Neural crest cell (in vitro differentiated cells): ENCODE measurements at regions not wholly inside any gene's neighbourhood (a gene's known extent, or its start where the extent isn't known, plus 50 kb on each side); places are given as distances from the start of the nearest gene placed in this dataset.
A peak's percentile ranks its signal among the peaks of the same experiment; 100 is the strongest.
"Not testable (repeated sequence)": the region's sequence is repeated elsewhere in the genome, so short reads cannot be mapped to it uniquely, and the experiment has no call there.

Experiments
- DNase-seq: peaks from one replicate; pipeline ENCODE4 v3.0.0; 2021; ENCODE audit warnings: low read depth, mixed read lengths, low spot score
- H3K27ac Mint-ChIP-seq: one replicate; pipeline ENCODE4 v1.8.0; 2021; ENCODE audit warnings: mild to moderate bottlenecking, mixed read lengths; ENCODE audit not compliant: unreplicated experiment
- H3K27me3 Mint-ChIP-seq: 2 replicates; pipeline ENCODE4 v1.8.0; 2021; ENCODE audit warnings: low read depth, mild to moderate bottlenecking, mixed read lengths
- H3K36me3 Mint-ChIP-seq: 2 replicates; pipeline ENCODE4 v1.8.0; 2021; ENCODE audit warnings: low read depth, mild to moderate bottlenecking, mixed read lengths
- H3K4me1 Mint-ChIP-seq: 2 replicates; pipeline ENCODE4 v1.8.0; 2021; ENCODE audit warnings: mixed read lengths
- H3K4me3 Mint-ChIP-seq: one replicate; pipeline ENCODE4 v1.8.0; 2021; ENCODE audit warnings: mild to moderate bottlenecking, mixed read lengths
- H3K9me3 Mint-ChIP-seq: 2 replicates; pipeline ENCODE4 v1.8.0; 2021; ENCODE audit warnings: mixed read lengths
- TF ChIP-seq, protein P1 (sequence below): fragments of 200-600 bp; sonication (generic); conservative IDR thresholded peaks from 2 replicates; pipeline ENCODE4 v1.5.0; 2021; ENCODE audit warnings: antibody characterized with exemption, mild to moderate bottlenecking

DNA sequence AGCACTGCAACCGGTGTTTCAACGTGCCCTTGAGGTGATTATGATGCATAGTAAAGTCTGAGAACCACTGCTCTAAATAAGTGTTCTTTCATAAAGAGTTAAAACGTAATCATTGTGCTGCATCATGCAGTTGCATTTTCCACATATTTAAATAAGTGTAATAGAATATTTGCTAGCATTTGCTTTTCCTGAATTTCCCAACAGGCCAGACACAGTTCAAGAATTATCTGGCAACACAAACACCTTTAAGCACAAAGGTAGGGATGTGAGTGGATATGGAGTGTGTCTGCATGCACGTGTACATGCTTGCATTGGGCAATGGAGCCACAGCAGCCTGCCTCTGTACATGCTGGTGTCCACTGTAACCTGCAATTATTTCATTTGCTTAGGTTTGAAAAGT, 193.6 kb upstream of the PIK3R1 start:
- peaks cover 7% of the 10 kb centered on the region for H3K9me3 Mint-ChIP-seq
- H3K36me3 Mint-ChIP-seq, result no peaks in the 10 kb centered on the region
- no peak for DNase-seq
- H3K4me3 Mint-ChIP-seq, result no peak overlapping the region
- no peaks in the 10 kb centered on the region for H3K27me3 Mint-ChIP-seq
- TF ChIP-seq, protein P1, sequence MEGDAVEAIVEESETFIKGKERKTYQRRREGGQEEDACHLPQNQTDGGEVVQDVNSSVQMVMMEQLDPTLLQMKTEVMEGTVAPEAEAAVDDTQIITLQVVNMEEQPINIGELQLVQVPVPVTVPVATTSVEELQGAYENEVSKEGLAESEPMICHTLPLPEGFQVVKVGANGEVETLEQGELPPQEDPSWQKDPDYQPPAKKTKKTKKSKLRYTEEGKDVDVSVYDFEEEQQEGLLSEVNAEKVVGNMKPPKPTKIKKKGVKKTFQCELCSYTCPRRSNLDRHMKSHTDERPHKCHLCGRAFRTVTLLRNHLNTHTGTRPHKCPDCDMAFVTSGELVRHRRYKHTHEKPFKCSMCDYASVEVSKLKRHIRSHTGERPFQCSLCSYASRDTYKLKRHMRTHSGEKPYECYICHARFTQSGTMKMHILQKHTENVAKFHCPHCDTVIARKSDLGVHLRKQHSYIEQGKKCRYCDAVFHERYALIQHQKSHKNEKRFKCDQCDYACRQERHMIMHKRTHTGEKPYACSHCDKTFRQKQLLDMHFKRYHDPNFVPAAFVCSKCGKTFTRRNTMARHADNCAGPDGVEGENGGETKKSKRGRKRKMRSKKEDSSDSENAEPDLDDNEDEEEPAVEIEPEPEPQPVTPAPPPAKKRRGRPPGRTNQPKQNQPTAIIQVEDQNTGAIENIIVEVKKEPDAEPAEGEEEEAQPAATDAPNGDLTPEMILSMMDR, result no peak
- peaks cover 3% of the 10 kb centered on the region for H3K4me1 Mint-ChIP-seq
- H3K27ac Mint-ChIP-seq, result no peak overlapping the region

DNA sequence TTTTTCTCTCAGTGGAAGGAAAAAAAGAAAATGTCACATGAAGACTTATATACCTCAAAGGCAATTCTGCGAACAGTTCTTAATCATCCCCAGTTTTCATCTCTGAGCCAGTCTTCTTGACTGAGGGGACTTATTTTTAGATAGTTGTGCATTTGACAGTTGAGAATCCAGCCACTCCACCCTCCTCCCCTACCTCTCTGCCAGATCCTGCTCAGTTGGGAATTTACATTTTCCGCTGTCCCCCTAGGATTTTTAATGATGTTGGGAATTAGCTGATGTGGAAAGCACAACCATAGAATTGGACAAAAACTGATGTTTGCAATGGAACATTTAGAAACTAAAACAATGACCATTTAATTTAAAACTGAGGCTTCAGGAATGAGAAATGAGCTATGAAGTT, 194.3 kb upstream of the PIK3R1 start:
- DNase-seq, result no peak
- H3K9me3 Mint-ChIP-seq, result peaks cover 7% of the 10 kb centered on the region
- no peak overlapping the region for H3K4me3 Mint-ChIP-seq
- H3K36me3 Mint-ChIP-seq, result no peaks in the 10 kb centered on the region
- H3K27me3 Mint-ChIP-seq, result no peaks in the 10 kb centered on the region
- TF ChIP-seq, protein P1, result no peak
- no peak overlapping the region for H3K27ac Mint-ChIP-seq
- peaks cover 4% of the 10 kb centered on the region for H3K4me1 Mint-ChIP-seq

DNA sequence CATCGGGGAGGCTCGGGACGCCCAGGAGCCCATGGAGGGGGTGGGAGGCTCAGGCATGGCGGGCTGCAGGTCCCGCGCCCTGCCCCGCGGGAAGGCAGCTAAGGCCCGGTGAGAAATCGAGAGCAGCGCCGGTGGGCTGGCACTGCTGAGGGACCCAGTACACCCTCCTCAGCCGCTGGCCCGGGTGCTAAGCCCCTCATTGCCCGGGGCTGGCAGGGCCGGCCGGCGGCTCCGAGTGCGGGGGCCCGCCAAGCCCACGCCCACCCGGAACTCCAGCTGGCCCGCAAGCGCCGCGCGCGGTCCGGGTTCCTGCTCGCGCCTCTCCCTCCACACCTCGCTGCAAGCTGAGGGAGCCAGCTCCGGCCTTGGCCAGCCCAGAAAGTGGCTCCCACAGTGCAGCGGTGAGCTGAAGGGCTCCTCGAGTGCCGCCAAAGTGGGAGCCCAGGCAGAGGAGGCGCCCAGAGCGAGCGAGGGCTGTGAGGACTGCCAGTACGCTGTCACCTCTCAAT, 195.0 kb upstream of the PIK3R1 start:
- H3K27ac Mint-ChIP-seq, H3K36me3 Mint-ChIP-seq, H3K4me3 Mint-ChIP-seq, H3K9me3 Mint-ChIP-seq, H3K27me3 Mint-ChIP-seq, DNase-seq: not testable (repeated sequence)
- H3K4me1 Mint-ChIP-seq, result peaks cover 10% of the 10 kb centered on the region

DNA sequence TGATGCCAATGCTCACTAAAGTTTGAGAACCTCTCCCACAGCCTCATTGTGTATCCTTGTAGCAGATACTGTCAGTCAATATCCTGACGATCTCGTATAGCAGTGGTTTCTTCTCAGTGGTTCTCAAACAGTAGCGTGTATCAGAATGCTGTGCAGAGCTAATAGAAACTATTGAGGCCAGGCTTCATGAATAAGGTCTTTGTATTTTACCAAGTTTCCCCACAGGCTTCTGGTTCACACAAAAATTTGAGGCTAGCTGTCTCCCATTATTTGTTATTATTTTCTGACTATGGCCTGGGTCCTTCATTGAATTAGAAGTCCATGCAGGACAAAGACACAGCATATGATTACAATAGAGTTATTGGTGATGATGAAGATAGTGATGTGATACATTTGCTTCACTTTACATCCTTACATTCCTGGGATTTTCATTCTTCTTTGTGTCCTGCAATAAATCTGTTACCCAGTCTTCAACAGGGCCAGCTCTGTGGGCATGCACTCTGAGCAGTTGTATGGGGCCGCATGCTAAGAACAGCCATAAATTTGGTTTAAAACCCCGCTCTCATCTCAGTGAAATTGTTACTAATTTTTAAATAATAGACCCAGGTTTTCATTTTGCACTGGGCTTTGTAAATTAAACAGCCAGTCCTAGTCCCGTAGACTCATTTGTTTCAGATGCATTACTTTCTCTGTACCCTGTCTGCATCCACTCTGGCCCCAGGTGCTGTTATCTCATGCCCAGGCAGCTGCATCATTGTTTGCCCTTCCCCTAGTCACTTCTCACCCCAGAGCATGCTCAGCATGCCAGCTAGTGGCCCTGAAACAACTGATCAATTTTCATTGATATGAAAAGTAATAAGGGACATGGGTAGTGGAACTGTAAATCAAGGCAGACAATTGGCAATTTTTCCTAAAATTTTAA, 199.9 kb upstream of the PIK3R1 start:
- TF ChIP-seq, protein P1, result no peak
- DNase-seq, result no peak
- peaks cover 11% of the 10 kb centered on the region for H3K9me3 Mint-ChIP-seq
- H3K36me3 Mint-ChIP-seq, result no peaks in the 10 kb centered on the region
- peaks cover 23% of the 10 kb centered on the region for H3K4me1 Mint-ChIP-seq
- H3K27me3 Mint-ChIP-seq, result no peaks in the 10 kb centered on the region
- no peak overlapping the region for H3K4me3 Mint-ChIP-seq
- H3K27ac Mint-ChIP-seq, result peak overlapping the region; percentile 36

DNA sequence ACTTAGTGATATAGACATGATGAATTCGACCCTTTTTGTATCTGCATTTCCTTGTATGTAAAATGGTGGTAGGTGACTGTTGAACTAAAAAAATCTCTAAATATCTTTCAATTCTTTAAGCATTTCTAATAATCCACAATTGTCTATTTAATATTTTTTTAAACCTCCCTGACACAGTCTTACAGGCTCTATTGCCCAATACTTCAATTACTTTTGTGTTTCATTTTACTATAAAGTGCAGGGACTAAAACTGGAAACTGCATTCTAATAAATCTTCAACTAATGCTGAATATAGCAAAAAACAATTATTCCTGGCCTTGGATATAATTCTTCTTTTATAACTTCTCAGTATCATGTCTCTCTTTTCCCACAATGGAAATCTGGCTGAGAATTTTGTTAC, 202.7 kb upstream of the PIK3R1 start:
- peaks cover 23% of the 10 kb centered on the region for H3K4me1 Mint-ChIP-seq
- TF ChIP-seq, protein P1, result no peak
- no peaks in the 10 kb centered on the region for H3K27me3 Mint-ChIP-seq
- no peak for DNase-seq
- H3K4me3 Mint-ChIP-seq, result no peak overlapping the region
- H3K36me3 Mint-ChIP-seq, result peaks cover 2% of the 10 kb centered on the region
- H3K9me3 Mint-ChIP-seq, result peaks cover 7% of the 10 kb centered on the region
- no peak overlapping the region for H3K27ac Mint-ChIP-seq

DNA sequence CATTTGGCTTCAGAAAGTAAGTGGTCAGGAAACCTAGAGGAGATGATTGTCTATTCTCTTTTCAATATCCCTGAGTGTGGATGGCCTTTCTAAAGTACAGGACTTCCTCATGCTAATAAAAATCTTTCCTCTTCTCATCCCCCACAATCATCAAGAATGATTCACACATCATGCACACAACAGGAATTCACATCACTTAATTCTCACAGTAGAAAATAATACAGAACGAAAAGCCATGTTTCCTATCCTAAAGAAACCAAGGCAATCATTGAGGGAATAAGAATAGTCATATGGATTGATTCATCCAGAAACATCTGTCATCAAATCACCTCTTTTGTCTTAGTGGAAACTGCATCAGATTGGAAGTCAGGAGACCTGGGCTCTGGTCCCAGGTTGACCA, 203.1 kb upstream of the PIK3R1 start:
- Mint-ChIP-seq H3K9me3 (peaks cover 7% of the 10 kb centered on the region), H3K27ac (no peak overlapping the region), H3K4me1 (peaks cover 23% of the 10 kb centered on the region), H3K27me3 (no peaks in the 10 kb centered on the region), H3K4me3 (no peak overlapping the region), H3K36me3 (peaks cover 2% of the 10 kb centered on the region)
- TF ChIP-seq, protein P1, result no peak
- no peak for DNase-seq
